ENCODE measurements at regions not wholly inside any gene's neighbourhood (a gene's known extent, or its start where the extent isn't known, plus 50 kb on each side); places are given as distances from the start of the nearest gene placed in this dataset.

GRCh38 chr3:63015614-63016309 lies 140.5 kb upstream of the CADPS start:
- TF ChIP-seq REST (IDR thresholded peaks at IDR 0.05; ENCODE audit: insufficient read depth in 1 of 2, low read depth in 2 of 2, low read length in 1 of 2) (no peak), CTCF (IDR thresholded peaks at IDR 0.05) (no peak)

All from Panc1 (cell line).